ENCODE measurements at regions not wholly inside any gene's neighbourhood (a gene's known extent, or its start where the extent isn't known, plus 50 kb on each side); places are given as distances from the start of the nearest gene placed in this dataset.

- no peak for DNase-seq
- no peak overlapping the region for H3K27ac Mint-ChIP-seq (ENCODE audit: unreplicated experiment)
- H3K36me3 Mint-ChIP-seq (ENCODE audit: unreplicated experiment) = no peaks in the 10 kb centered on the region
- H3K4me3 Mint-ChIP-seq (ENCODE audit: unreplicated experiment) = no peak overlapping the region
- peaks cover 22% of the 10 kb centered on the region for H3K4me1 Mint-ChIP-seq (ENCODE audit: low read depth, unreplicated experiment)
- H3K9me3 Mint-ChIP-seq (ENCODE audit: unreplicated experiment) = no peaks in the 10 kb centered on the region
- no peaks in the 10 kb centered on the region for H3K27me3 Mint-ChIP-seq (ENCODE audit: unreplicated experiment)
- TF ChIP-seq CTCF (IDR thresholded peaks at IDR 0.05; ENCODE audit: partially characterized antibody, unreplicated experiment) = no peak
Measured at GRCh38 chr11:127624306-127624856, 623.8 kb upstream of the KIRREL3 start.

GRCh38 chr11:127622686-127623085 is 622.1 kb upstream of the KIRREL3 start:
- Mint-ChIP-seq H3K4me1 (ENCODE audit: low read depth, unreplicated experiment) (peaks cover 23% of the 10 kb centered on the region), H3K4me3 (ENCODE audit: unreplicated experiment) (no peak overlapping the region), H3K36me3 (ENCODE audit: unreplicated experiment) (no peaks in the 10 kb centered on the region), H3K27ac (ENCODE audit: unreplicated experiment) (no peak overlapping the region), H3K27me3 (ENCODE audit: unreplicated experiment) (no peaks in the 10 kb centered on the region), H3K9me3 (ENCODE audit: unreplicated experiment) (no peaks in the 10 kb centered on the region)
- no peak for DNase-seq
- no peak for TF ChIP-seq CTCF (IDR thresholded peaks at IDR 0.05; ENCODE audit: partially characterized antibody, unreplicated experiment)

GRCh38 chr11:127620671-127621070 is 620.1 kb upstream of the KIRREL3 start:
- Mint-ChIP-seq H3K27ac (ENCODE audit: unreplicated experiment) (no peak overlapping the region), H3K4me1 (ENCODE audit: low read depth, unreplicated experiment) (peaks cover 34% of the 10 kb centered on the region), H3K9me3 (ENCODE audit: unreplicated experiment) (no peaks in the 10 kb centered on the region), H3K27me3 (ENCODE audit: unreplicated experiment) (no peaks in the 10 kb centered on the region), H3K36me3 (ENCODE audit: unreplicated experiment) (no peaks in the 10 kb centered on the region), H3K4me3 (ENCODE audit: unreplicated experiment) (no peak overlapping the region)
- DNase-seq = no peak
- no peak for TF ChIP-seq CTCF (IDR thresholded peaks at IDR 0.05; ENCODE audit: partially characterized antibody, unreplicated experiment)

GRCh38 chr11:127619946-127620345 is 619.4 kb upstream of the KIRREL3 start:
- Mint-ChIP-seq H3K4me1 (ENCODE audit: low read depth, unreplicated experiment) (peaks cover 34% of the 10 kb centered on the region), H3K36me3 (ENCODE audit: unreplicated experiment) (no peaks in the 10 kb centered on the region), H3K9me3 (ENCODE audit: unreplicated experiment) (no peaks in the 10 kb centered on the region), H3K4me3 (ENCODE audit: unreplicated experiment) (no peak overlapping the region), H3K27me3 (ENCODE audit: unreplicated experiment) (no peaks in the 10 kb centered on the region), H3K27ac (ENCODE audit: unreplicated experiment) (no peak overlapping the region)
- DNase-seq = no peak
- no peak for TF ChIP-seq CTCF (IDR thresholded peaks at IDR 0.05; ENCODE audit: partially characterized antibody, unreplicated experiment)

- no peak overlapping the region for H3K4me3 Mint-ChIP-seq (ENCODE audit: unreplicated experiment)
- H3K9me3 Mint-ChIP-seq (ENCODE audit: unreplicated experiment) = no peaks in the 10 kb centered on the region
- no peaks in the 10 kb centered on the region for H3K36me3 Mint-ChIP-seq (ENCODE audit: unreplicated experiment)
- H3K27ac Mint-ChIP-seq (ENCODE audit: unreplicated experiment) = no peak overlapping the region
- DNase-seq = no peak
- H3K27me3 Mint-ChIP-seq (ENCODE audit: unreplicated experiment) = no peaks in the 10 kb centered on the region
- peaks cover 31% of the 10 kb centered on the region for H3K4me1 Mint-ChIP-seq (ENCODE audit: low read depth, unreplicated experiment)
- TF ChIP-seq CTCF (IDR thresholded peaks at IDR 0.05; ENCODE audit: partially characterized antibody, unreplicated experiment) = no peak
Measured at GRCh38 chr11:127618721-127619120, 618.2 kb upstream of the KIRREL3 start.
